ENCODE measurements at regions not wholly inside any gene's neighbourhood (a gene's known extent, or its start where the extent isn't known, plus 50 kb on each side); places are given as distances from the start of the nearest gene placed in this dataset.

GRCh38 chr6:14709900-14710299, 536.0 kb upstream of the JARID2 start:
- DNase-seq = no peak

- DNase-seq = no peak
Observed at GRCh38 chr6:14710421-14710820, 535.4 kb upstream of the JARID2 start.

GRCh38 chr6:14711056-14711703, 534.7 kb upstream of the JARID2 start:
- no peak for DNase-seq

GRCh38 chr6:14711704-14712379, 534.0 kb upstream of the JARID2 start:
- no peak for DNase-seq

GRCh38 chr6:14713008-14713960, 532.6 kb upstream of the JARID2 start:
- no peak for DNase-seq

GRCh38 chr6:14713966-14714631, 531.8 kb upstream of the JARID2 start:
- DNase-seq = no peak

GRCh38 chr6:14715076-14715475, 530.8 kb upstream of the JARID2 start:
- DNase-seq = no peak

GRCh38 chr6:14716499-14717146, 529.2 kb upstream of the JARID2 start:
- no peak for DNase-seq

GRCh38 chr6:14717307-14717706, 528.6 kb upstream of the JARID2 start:
- DNase-seq = no peak

- DNase-seq = no peak
Observed at GRCh38 chr6:14718861-14719260, 527.0 kb upstream of the JARID2 start.

GRCh38 chr6:14719270-14719669, 526.6 kb upstream of the JARID2 start:
- no peak for DNase-seq

- no peak for DNase-seq
Observed at GRCh38 chr6:14720411-14721102, 525.3 kb upstream of the JARID2 start.

- peak; percentile 25 for DNase-seq
Observed at GRCh38 chr6:14721103-14721758, 524.6 kb upstream of the JARID2 start.

- DNase-seq = no peak
Observed at GRCh38 chr6:14722001-14722562, 523.8 kb upstream of the JARID2 start.

GRCh38 chr6:14722704-14723103, 523.2 kb upstream of the JARID2 start:
- no peak for DNase-seq

GRCh38 chr6:14723535-14724086, 522.3 kb upstream of the JARID2 start:
- DNase-seq = no peak

GRCh38 chr6:14724549-14724948, 521.3 kb upstream of the JARID2 start:
- no peak for DNase-seq

GRCh38 chr6:14726816-14727493, 518.9 kb upstream of the JARID2 start:
- no peak for DNase-seq

GRCh38 chr6:14727494-14728395, 518.1 kb upstream of the JARID2 start:
- DNase-seq = no peak

Data from KG1 (cell line).